ENCODE measurements at regions not wholly inside any gene's neighbourhood (a gene's known extent, or its start where the extent isn't known, plus 50 kb on each side); places are given as distances from the start of the nearest gene placed in this dataset.
"Not testable (repeated sequence)": the region's sequence is repeated elsewhere in the genome, so short reads cannot be mapped to it uniquely, and the experiment has no call there.

DNA sequence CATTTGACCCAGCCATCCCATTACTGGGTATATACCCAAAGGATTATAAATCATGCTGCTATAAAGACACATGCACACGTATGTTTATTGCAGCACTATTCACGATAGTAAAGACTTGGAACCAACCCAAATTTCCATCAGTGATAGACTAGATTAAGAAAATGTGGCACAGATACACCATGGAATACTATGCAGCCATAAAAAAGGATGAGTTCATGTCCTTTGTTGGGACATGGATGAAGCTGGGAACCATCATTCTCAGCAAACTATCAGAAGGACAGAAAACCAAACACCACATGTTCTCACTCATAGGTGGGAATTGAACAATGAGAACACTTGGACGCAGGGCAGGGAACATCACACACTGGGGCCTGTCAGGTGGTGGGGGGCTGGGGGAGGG, 153.4 kb upstream of the SPRY1 start:
- H4K20me1 ChIP-seq (ENCODE audit: insufficient read depth); H3F3A ChIP-seq (ENCODE audit: insufficient read depth, low read length, poor library complexity, severe bottlenecking); H3K9ac ChIP-seq (ENCODE audit: low read length); H3K36me3 ChIP-seq (ENCODE audit: insufficient read depth, low read length); H3K27ac ChIP-seq (ENCODE audit: low read length); H3K79me2 ChIP-seq (replicated peaks; ENCODE audit: insufficient read depth, low read length); H3K9me2 ChIP-seq (ENCODE audit: insufficient read depth, low read length); H3K4me3 ChIP-seq (ENCODE audit: low read length); H3K27me3 ChIP-seq (ENCODE audit: insufficient read depth, low read depth, low read length); H3K4me2 ChIP-seq (ENCODE audit: low read length); H2AFZ ChIP-seq (ENCODE audit: low read depth, low read length); H3K9me3 ChIP-seq (ENCODE audit: low read length): not testable (repeated sequence)

DNA sequence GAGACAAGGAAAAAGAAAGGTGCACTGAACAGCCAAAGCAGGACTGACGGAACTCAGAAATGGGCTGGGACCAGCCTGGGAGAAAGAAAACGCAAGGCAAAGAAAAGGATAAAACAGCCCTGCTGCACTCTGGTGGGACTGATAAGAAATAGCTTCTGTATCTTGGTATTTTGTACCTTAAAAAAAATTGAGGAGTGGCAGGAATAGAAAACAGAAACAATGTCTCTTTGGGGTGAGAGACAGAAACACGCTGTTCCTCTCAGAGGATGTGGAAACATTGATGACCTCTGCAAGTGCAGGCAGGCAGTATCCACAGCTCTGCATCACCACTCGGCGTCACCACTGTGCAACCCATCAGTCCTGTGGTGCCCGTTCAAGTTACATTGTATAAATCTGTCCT, 152.5 kb upstream of the SPRY1 start:
- TF ChIP-seq POLR2AphosphoS5 (IDR thresholded peaks at IDR 0.05) = no peak
- no peak for TF ChIP-seq EP300 (conservative IDR thresholded peaks at IDR 0.05; ENCODE audit: poor library complexity, severe bottlenecking)
- TF ChIP-seq, protein P1, sequence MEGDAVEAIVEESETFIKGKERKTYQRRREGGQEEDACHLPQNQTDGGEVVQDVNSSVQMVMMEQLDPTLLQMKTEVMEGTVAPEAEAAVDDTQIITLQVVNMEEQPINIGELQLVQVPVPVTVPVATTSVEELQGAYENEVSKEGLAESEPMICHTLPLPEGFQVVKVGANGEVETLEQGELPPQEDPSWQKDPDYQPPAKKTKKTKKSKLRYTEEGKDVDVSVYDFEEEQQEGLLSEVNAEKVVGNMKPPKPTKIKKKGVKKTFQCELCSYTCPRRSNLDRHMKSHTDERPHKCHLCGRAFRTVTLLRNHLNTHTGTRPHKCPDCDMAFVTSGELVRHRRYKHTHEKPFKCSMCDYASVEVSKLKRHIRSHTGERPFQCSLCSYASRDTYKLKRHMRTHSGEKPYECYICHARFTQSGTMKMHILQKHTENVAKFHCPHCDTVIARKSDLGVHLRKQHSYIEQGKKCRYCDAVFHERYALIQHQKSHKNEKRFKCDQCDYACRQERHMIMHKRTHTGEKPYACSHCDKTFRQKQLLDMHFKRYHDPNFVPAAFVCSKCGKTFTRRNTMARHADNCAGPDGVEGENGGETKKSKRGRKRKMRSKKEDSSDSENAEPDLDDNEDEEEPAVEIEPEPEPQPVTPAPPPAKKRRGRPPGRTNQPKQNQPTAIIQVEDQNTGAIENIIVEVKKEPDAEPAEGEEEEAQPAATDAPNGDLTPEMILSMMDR (IDR thresholded peaks at IDR 0.05; ENCODE audit: poor library complexity, severe bottlenecking) = no peak
- TF ChIP-seq, protein P2, sequence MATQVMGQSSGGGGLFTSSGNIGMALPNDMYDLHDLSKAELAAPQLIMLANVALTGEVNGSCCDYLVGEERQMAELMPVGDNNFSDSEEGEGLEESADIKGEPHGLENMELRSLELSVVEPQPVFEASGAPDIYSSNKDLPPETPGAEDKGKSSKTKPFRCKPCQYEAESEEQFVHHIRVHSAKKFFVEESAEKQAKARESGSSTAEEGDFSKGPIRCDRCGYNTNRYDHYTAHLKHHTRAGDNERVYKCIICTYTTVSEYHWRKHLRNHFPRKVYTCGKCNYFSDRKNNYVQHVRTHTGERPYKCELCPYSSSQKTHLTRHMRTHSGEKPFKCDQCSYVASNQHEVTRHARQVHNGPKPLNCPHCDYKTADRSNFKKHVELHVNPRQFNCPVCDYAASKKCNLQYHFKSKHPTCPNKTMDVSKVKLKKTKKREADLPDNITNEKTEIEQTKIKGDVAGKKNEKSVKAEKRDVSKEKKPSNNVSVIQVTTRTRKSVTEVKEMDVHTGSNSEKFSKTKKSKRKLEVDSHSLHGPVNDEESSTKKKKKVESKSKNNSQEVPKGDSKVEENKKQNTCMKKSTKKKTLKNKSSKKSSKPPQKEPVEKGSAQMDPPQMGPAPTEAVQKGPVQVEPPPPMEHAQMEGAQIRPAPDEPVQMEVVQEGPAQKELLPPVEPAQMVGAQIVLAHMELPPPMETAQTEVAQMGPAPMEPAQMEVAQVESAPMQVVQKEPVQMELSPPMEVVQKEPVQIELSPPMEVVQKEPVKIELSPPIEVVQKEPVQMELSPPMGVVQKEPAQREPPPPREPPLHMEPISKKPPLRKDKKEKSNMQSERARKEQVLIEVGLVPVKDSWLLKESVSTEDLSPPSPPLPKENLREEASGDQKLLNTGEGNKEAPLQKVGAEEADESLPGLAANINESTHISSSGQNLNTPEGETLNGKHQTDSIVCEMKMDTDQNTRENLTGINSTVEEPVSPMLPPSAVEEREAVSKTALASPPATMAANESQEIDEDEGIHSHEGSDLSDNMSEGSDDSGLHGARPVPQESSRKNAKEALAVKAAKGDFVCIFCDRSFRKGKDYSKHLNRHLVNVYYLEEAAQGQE (IDR thresholded peaks at IDR 0.05; ENCODE audit: borderline replicate concordance) = no peak
- no peak for TF ChIP-seq SMC3 (conservative IDR thresholded peaks at IDR 0.05; ENCODE audit: poor library complexity)
- no peak for TF ChIP-seq EZH2 (IDR thresholded peaks at IDR 0.05; ENCODE audit: borderline replicate concordance, insufficient read depth, low read length, poor library complexity, severe bottlenecking)
- no peak for TF ChIP-seq MXI1 (conservative IDR thresholded peaks at IDR 0.05; ENCODE audit: poor library complexity, severe bottlenecking)
- TF ChIP-seq TAF1 (IDR thresholded peaks at IDR 0.05; ENCODE audit: low read depth) = no peak
- TF ChIP-seq RAD21 (conservative IDR thresholded peaks at IDR 0.05) = no peak
- Histone ChIP-seq H3K9me2 (ENCODE audit: insufficient read depth, low read length) (no peaks in the 10 kb centered on the region), H3K27ac (ENCODE audit: low read length) (no peak overlapping the region), H4K20me1 (ENCODE audit: insufficient read depth) (no peaks in the 10 kb centered on the region), H3K9ac (ENCODE audit: low read length) (no peak overlapping the region), H3K9me3 (ENCODE audit: low read length) (no peaks in the 10 kb centered on the region), H3K4me2 (ENCODE audit: low read length) (no peak overlapping the region), H3K79me2 (replicated peaks; ENCODE audit: insufficient read depth, low read length) (no peaks in the 10 kb centered on the region), H2AFZ (ENCODE audit: low read depth, low read length) (no peak overlapping the region), H3K4me3 (ENCODE audit: low read length) (no peak overlapping the region), H3K36me3 (ENCODE audit: insufficient read depth, low read length) (no peaks in the 10 kb centered on the region), H3F3A (ENCODE audit: insufficient read depth, low read length, poor library complexity, severe bottlenecking) (no peaks in the 10 kb centered on the region), H3K27me3 (ENCODE audit: insufficient read depth, low read depth, low read length) (no peaks in the 10 kb centered on the region)

DNA sequence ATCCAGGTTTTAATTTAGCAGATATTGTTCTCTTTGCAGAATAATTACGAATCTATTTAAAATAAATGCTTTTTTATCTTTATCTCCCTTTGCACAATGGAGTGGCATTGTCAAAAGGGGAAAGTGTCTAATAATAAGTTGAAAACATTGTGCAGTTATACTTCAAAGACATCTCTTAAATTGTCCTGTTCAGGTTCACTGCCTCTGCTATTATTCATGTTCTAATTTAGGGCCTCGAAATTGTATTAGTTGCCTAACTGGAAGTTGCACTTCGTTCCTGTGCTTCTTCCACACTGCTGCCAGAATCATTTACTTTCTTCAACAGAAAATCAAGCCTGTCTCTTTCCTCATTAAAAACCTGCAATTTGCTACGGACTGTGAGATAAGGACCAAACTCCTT, 150.5 kb upstream of the SPRY1 start:
- Histone ChIP-seq H4K20me1 (ENCODE audit: insufficient read depth) (no peaks in the 10 kb centered on the region), H3K9me3 (ENCODE audit: low read length) (no peaks in the 10 kb centered on the region), H3K36me3 (ENCODE audit: insufficient read depth, low read length) (no peaks in the 10 kb centered on the region), H3K9ac (ENCODE audit: low read length) (no peak overlapping the region), H3F3A (ENCODE audit: insufficient read depth, low read length, poor library complexity, severe bottlenecking) (no peaks in the 10 kb centered on the region), H3K79me2 (replicated peaks; ENCODE audit: insufficient read depth, low read length) (no peaks in the 10 kb centered on the region), H3K4me3 (ENCODE audit: low read length) (no peak overlapping the region), H3K27ac (ENCODE audit: low read length) (no peak overlapping the region), H2AFZ (ENCODE audit: low read depth, low read length) (no peak overlapping the region), H3K4me2 (ENCODE audit: low read length) (no peak overlapping the region), H3K27me3 (ENCODE audit: insufficient read depth, low read depth, low read length) (no peaks in the 10 kb centered on the region), H3K9me2 (ENCODE audit: insufficient read depth, low read length) (no peaks in the 10 kb centered on the region)
- TF ChIP-seq, protein P1 (IDR thresholded peaks at IDR 0.05; ENCODE audit: poor library complexity, severe bottlenecking) = no peak
- TF ChIP-seq EP300 (conservative IDR thresholded peaks at IDR 0.05; ENCODE audit: poor library complexity, severe bottlenecking) (no peak), EZH2 (IDR thresholded peaks at IDR 0.05; ENCODE audit: borderline replicate concordance, insufficient read depth, low read length, poor library complexity, severe bottlenecking) (no peak), POLR2AphosphoS5 (IDR thresholded peaks at IDR 0.05) (no peak), TAF1 (IDR thresholded peaks at IDR 0.05; ENCODE audit: low read depth) (no peak), RAD21 (conservative IDR thresholded peaks at IDR 0.05) (no peak), SMC3 (conservative IDR thresholded peaks at IDR 0.05; ENCODE audit: poor library complexity) (no peak), MXI1 (conservative IDR thresholded peaks at IDR 0.05; ENCODE audit: poor library complexity, severe bottlenecking) (no peak)
- TF ChIP-seq, protein P2 (IDR thresholded peaks at IDR 0.05; ENCODE audit: borderline replicate concordance) = no peak
